ENCODE measurements at regions not wholly inside any gene's neighbourhood (a gene's known extent, or its start where the extent isn't known, plus 50 kb on each side); places are given as distances from the start of the nearest gene placed in this dataset.

GRCh38 chr17:72511874-72512273 lies 391.1 kb downstream of the SOX9 start:
- TF ChIP-seq CTCF (conservative IDR thresholded peaks at IDR 0.05 in 1 of 2, IDR thresholded peaks at IDR 0.05 in 1 of 2; ENCODE audit: low read depth in 1 of 2, low read length in 2 of 2) (no peak), EZH2 (IDR thresholded peaks at IDR 0.05; ENCODE audit: low read length, missing control alignments) (no peak)

Measured in fibroblast of lung (primary cell).